Peyer's patch (tissue), 4 donors: ENCODE measurements at regions not wholly inside any gene's neighbourhood (a gene's known extent, or its start where the extent isn't known, plus 50 kb on each side); places are given as distances from the start of the nearest gene placed in this dataset.
"Not testable (repeated sequence)": the region's sequence is repeated elsewhere in the genome, so short reads cannot be mapped to it uniquely, and the experiment has no call there.

Experiments used
- CTCF ChIP-seq, 6 experiments: fragments of 450-650 bp in 4 of 6; fragments of 200-600 bp in 2 of 6; sonication (generic) in 1 of 6; IDR thresholded peaks; one replicate each; pipeline ENCODE4 v1.5.1; 2017 to 2019; ENCODE audit warnings: antibody characterized with exemption in 6 of 6, mild to moderate bottlenecking in 3 of 6, moderate library complexity in 1 of 6
- POLR2A ChIP-seq, 2 donors: fragments of 450-650 bp; IDR thresholded peaks; one replicate each; pipeline ENCODE4 v1.5.1; 2017; ENCODE audit warnings: antibody characterized with exemption in 2 of 2, mild to moderate bottlenecking in 2 of 2, moderate library complexity in 2 of 2

- TF ChIP-seq CTCF, POLR2A (IDR thresholded peaks at IDR 0.05): not testable (repeated sequence)
These were observed 812.0 kb downstream of the MCTP2 start for GRCh38 chr15:95043236-95043932.
